Esophagus (tissue), 2 donors: ENCODE measurements at regions not wholly inside any gene's neighbourhood (a gene's known extent, or its start where the extent isn't known, plus 50 kb on each side); places are given as distances from the start of the nearest gene placed in this dataset.
"Not testable (repeated sequence)": the region's sequence is repeated elsewhere in the genome, so short reads cannot be mapped to it uniquely, and the experiment has no call there.

Experiments
- H3K27ac ChIP-seq, 2 donors: one replicate each; pipeline ENCODE4 v1.5.1; 2013; ENCODE audit warnings: low read depth in 2 of 2, mild to moderate bottlenecking in 2 of 2, inconsistent platforms in 1 of 2, low read length in 1 of 2, moderate library complexity in 1 of 2
- H3K27me3 ChIP-seq, 2 donors: one replicate each; pipeline ENCODE4 v1.6.1; 2013; ENCODE audit warnings: low read length in 2 of 2, control low read depth in 1 of 2, mild to moderate bottlenecking in 1 of 2; ENCODE audit not compliant: insufficient read depth in 2 of 2, control insufficient read depth in 1 of 2
- H3K36me3 ChIP-seq, 2 donors: one replicate each; pipeline ENCODE4 v1.6.1; 2013; ENCODE audit warnings: low read length in 1 of 2; ENCODE audit not compliant: control insufficient read depth in 2 of 2, insufficient read depth in 2 of 2
- H3K4me1 ChIP-seq, 2 donors: one replicate each; pipeline ENCODE4 v1.6.1; 2013; ENCODE audit warnings: low read length in 1 of 2; ENCODE audit not compliant: control insufficient read depth in 2 of 2, insufficient read depth in 2 of 2
- H3K4me3 ChIP-seq, 2 donors: one replicate each; pipeline ENCODE4 v1.5.1; 2013; ENCODE audit warnings: low read length in 2 of 2, mild to moderate bottlenecking in 2 of 2, low read depth in 1 of 2, moderate library complexity in 1 of 2
- H3K9me3 ChIP-seq, 2 donors: one replicate each; pipeline ENCODE4 v1.6.1; 2013; ENCODE audit warnings: mild to moderate bottlenecking in 2 of 2, low read depth in 1 of 2, low read length in 1 of 2, moderate library complexity in 1 of 2; ENCODE audit not compliant: control insufficient read depth in 2 of 2, insufficient read depth in 1 of 2
- WGBS, 2 donors: extraction: QIAGEN DNeasy Blood & Tissue Kit; methylation state at CpG; one replicate each; pipeline ENCODE4 v1.1.7; 2013; 5-methylcytosine and 5-hydroxymethylcytosine counted together
- donor health status: healthy with polysubstance abuse.
- donor health status: Bipolar disorder and iron deficiency.

DNA sequence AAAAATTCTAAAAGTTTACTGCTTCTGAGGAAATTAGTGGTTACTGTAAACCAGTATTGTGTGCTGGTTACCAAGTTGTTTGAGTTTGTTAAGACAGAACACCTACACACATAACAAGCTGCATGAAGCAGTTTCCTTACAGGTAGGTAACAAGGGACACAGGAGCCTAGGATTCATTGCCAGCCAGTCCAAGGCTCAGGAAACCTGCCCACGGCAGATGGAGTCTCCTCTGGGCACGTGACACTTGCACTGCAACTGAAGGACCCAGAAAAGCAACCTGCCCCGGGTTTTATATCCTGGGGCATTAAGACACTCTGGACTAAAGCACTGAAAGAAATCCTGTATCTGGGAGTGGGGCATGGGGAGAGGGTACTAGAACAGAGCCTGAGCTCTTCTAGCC, 639.3 kb downstream of the ADCYAP1 start:
- Histone ChIP-seq H3K27me3 (no peaks in the 10 kb centered on the region), H3K27ac (no peak overlapping the region), H3K9me3 (no peaks in the 10 kb centered on the region), H3K36me3 (no peaks in the 10 kb centered on the region), H3K4me1 (no peaks in the 10 kb centered on the region), H3K4me3 (no peak overlapping the region)
- WGBS, 2 donors, result 68 to 69% methylated on average over 3 of the region's 3 CpGs

DNA sequence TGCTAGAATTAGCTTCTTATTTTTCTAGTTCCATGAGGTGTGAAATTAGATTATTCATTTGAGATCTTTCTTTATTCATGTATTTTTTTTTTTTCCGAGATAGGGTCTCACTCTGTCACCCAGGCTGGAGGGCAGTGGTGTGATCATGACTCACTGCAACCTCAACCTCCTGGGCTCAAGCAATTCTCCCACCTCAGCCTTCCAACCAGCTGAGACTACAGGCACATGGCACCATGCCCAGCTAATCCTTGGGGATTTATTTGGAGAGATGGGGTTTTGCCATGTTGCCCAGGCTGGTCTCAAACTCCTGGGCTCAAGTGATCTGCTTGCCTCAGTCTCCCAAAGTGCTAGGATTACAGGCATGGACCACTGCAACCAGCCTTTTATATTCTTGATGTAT, 653.0 kb downstream of the ADCYAP1 start:
- 70 to 71% methylated on average over 1 of the region's 1 CpG for whole genome bisulfite sequencing, 2 donors
- not testable (repeated sequence) for H3K36me3 ChIP-seq, H3K27me3 ChIP-seq, H3K4me3 ChIP-seq, H3K27ac ChIP-seq, H3K4me1 ChIP-seq, H3K9me3 ChIP-seq

DNA sequence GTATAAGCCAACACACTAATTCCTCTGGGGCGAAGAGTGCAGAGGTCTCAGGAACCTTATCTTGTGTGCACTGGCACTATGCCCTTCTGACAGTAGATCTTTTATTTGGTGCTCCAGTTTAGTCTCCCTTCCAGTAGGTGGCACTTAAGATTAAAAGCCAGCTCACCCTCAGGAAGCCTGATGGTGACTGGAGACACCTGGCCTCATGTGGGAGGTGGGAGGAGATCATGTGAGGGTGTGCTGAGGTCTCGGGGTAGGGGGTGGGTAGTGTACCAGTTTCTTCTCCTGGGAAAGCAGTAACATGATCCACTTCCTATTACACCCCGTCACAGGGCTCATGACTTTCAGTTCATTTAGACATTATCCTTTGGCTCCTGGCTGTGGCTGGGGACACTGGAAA, 654.9 kb downstream of the ADCYAP1 start:
- no peak overlapping the region for H3K27ac ChIP-seq
- no peaks in the 10 kb centered on the region for H3K27me3 ChIP-seq
- no peaks in the 10 kb centered on the region for H3K36me3 ChIP-seq
- H3K4me1 ChIP-seq, result no peaks in the 10 kb centered on the region
- H3K9me3 ChIP-seq, result no peaks in the 10 kb centered on the region
- H3K4me3 ChIP-seq, result no peak overlapping the region
- WGBS, 2 donors, result 50 to 52% methylated on average over 3 of the region's 3 CpGs

DNA sequence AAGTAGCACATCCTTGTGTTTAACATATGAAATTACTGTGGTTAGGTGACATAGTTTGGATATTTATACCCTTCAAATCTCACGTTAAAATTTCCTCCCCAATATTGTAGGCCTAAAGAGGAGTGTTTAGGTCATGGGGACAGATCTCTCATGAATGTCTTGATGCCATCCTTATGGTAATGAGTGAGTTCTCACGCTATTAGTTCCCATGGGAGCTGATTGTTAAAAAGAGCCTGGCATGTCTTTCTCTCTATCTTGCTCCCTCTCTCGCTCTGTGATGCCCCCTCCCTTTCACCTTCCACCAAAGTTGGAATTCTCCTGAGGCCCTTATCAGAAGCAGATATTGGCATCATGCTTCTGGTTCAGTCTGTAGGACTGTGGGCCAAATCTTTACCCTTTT, 660.1 kb downstream of the ADCYAP1 start:
- Histone ChIP-seq H3K27ac (no peak overlapping the region), H3K27me3 (no peaks in the 10 kb centered on the region), H3K36me3 (no peaks in the 10 kb centered on the region), H3K4me1 (no peaks in the 10 kb centered on the region), H3K4me3 (no peak overlapping the region), H3K9me3 (no peaks in the 10 kb centered on the region)
- WGBS, 2 donors, result 70 to 80% methylated on average over 3 of the region's 3 CpGs

DNA sequence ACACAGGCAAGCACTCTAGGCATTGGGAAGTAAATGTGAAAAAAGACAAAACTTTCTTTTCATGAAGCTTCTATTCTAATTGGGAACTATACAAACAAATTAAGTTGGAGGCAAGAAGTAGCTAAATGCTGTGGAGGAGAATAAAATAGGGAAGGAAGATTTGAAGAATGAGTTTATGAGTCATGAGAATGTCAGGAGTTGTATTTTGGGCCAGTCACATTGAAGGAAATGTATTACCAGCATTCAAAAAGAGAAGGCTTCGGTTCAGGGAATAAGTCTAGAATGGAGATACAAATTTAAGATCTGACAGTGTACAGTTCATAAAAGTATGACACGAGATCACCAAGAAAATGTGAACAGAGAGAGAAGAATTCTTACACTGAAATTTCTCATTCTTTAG, 666.5 kb downstream of the ADCYAP1 start:
- H3K9me3 ChIP-seq, result no peaks in the 10 kb centered on the region
- H3K4me1 ChIP-seq, result no peaks in the 10 kb centered on the region
- WGBS, 2 donors, result 62 to 71% methylated on average over 2 of the region's 2 CpGs
- H3K4me3 ChIP-seq, result no peak overlapping the region
- no peaks in the 10 kb centered on the region for H3K27me3 ChIP-seq
- H3K27ac ChIP-seq, result no peak overlapping the region
- H3K36me3 ChIP-seq, result no peaks in the 10 kb centered on the region

DNA sequence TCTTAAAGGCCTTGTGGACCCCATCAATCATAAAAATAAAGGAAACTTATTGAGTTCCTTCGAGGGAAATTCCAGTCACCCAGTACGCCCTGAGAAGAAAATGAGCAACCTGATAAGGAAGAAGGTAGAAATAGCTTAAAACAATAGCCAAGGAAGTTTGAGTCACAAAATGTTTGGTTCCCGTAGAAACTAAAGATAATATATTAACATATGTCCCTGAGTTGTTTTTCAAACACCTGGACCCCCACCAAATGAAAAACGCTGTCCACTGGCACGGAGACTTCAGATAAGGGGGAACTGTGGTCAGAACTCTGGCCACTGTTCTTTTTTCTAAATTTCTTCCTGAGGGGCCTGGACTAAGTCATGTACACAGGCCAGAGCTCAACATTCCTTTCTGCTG, 669.1 kb downstream of the ADCYAP1 start:
- H3K27ac ChIP-seq, result no peak overlapping the region
- 43 to 55% methylated on average over 5 of the region's 5 CpGs for WGBS, 2 donors
- H3K27me3 ChIP-seq, result no peaks in the 10 kb centered on the region
- H3K4me1 ChIP-seq, result no peaks in the 10 kb centered on the region
- no peaks in the 10 kb centered on the region for H3K36me3 ChIP-seq
- H3K9me3 ChIP-seq, result no peaks in the 10 kb centered on the region
- no peak overlapping the region for H3K4me3 ChIP-seq

DNA sequence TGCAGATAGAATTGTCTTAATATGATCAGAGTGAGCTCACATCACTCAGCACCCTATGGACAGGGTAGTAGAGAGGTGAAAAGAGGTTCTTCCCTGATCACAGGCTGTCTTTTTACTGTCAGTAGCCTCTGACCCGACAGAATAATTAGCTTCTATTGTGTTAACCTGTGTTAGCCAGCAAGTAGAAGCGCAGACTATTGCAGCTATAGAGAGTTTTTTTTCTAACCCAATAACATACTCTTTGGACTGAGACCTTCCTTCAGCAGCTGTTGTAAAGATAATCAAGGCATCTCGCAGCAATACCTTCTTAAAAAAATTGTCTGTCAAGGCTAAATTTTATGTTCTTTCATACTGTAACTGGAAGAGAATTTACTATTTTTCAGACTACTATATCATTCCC, 670.4 kb downstream of the ADCYAP1 start:
- Histone ChIP-seq H3K4me3 (no peak overlapping the region), H3K27me3 (no peaks in the 10 kb centered on the region), H3K27ac (no peak overlapping the region), H3K36me3 (no peaks in the 10 kb centered on the region), H3K9me3 (no peaks in the 10 kb centered on the region), H3K4me1 (no peaks in the 10 kb centered on the region)
- 54 to 65% methylated on average over 3 of the region's 3 CpGs for WGBS, 2 donors

DNA sequence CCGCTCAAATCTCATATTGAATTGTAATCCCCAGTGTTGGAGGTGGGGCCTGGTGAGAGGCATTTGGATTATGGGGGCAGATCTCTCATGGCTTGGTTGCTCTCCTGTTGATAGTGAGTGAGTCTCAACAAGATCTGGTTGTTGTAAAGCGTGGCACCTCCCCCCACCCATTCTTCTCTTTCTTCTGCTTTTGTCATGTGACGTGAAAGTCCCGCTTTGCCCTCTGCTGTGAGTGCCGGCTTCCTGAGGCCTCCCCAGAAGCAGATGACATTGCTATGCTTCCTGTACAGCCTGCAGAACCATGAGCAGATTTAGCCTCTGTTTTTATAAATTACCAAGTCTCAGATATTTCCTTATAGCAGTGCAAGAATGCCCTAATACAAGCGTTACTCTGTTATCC, 673.8 kb downstream of the ADCYAP1 start:
- H3K9me3 ChIP-seq, result no peaks in the 10 kb centered on the region
- H3K4me1 ChIP-seq, result no peaks in the 10 kb centered on the region
- H3K4me3 ChIP-seq, result no peak overlapping the region
- H3K36me3 ChIP-seq, result no peaks in the 10 kb centered on the region
- no peaks in the 10 kb centered on the region for H3K27me3 ChIP-seq
- WGBS, 2 donors, result 80 to 84% methylated on average over 6 of the region's 6 CpGs
- H3K27ac ChIP-seq, result no peak overlapping the region

DNA sequence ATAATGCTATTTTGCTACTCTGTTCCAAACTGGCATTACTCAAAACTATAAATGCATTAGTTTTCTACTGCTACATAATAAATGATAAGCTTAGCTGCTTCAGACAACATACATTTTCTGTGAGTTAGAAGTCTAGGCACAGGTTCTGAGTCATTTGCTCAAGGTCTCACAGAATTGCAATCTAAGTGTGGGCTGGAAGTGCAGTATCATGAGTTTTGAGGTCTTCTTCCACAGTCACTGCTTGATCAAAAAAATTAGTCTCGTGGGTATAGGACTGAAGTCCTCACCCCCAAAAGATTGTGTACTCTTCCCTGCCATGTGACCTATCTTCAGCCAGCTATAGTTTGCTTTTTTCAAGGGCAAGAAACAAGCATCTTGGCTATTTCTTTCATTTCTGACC, 676.9 kb downstream of the ADCYAP1 start:
- Histone ChIP-seq H3K4me1 (no peaks in the 10 kb centered on the region), H3K27ac (no peak overlapping the region), H3K9me3 (no peaks in the 10 kb centered on the region), H3K36me3 (no peaks in the 10 kb centered on the region), H3K4me3 (no peak overlapping the region), H3K27me3 (no peaks in the 10 kb centered on the region)
- WGBS, 2 donors, result 34 to 70% methylated on average over 1 of the region's 1 CpG

DNA sequence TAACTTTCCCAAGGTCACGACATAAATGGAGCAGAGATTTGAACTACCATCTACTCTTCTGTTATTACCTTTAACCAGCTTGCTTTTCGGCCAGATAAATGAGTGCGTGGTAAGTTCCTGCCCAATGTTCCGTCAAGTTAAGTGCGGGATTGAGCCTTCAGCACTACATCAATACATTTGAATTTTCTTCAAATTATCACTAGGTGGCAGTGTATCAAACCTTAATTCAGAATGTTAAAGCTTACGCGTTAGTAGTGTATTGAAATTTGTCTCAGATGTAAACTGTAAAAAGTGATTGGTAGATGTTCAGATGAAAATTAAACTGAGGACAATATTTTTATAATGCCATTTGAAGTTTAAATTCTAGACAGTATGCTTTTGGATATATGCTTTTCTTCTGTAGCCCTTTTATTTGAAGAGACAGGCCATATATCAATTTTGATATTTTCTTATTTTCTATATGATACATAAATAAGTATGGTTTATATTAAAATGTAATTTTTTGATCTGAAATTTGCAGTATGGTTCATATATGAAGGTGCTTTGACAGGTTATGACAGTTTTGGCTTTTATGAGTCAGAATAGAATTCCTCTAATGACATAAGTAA, 681.3 kb downstream of the ADCYAP1 start:
- H3K27ac ChIP-seq, result no peak overlapping the region
- H3K9me3 ChIP-seq, result no peaks in the 10 kb centered on the region
- no peaks in the 10 kb centered on the region for H3K36me3 ChIP-seq
- H3K4me1 ChIP-seq, result no peaks in the 10 kb centered on the region
- no peaks in the 10 kb centered on the region for H3K27me3 ChIP-seq
- H3K4me3 ChIP-seq, result no peak overlapping the region
- WGBS, 2 donors, result 5% methylated on average over 7 of the region's 7 CpGs
